Small intestine (tissue), 7 donors: ENCODE measurements at regions not wholly inside any gene's neighbourhood (a gene's known extent, or its start where the extent isn't known, plus 50 kb on each side); places are given as distances from the start of the nearest gene placed in this dataset.
A peak's percentile ranks its signal among the peaks of the same experiment; 100 is the strongest.

Experiments
- DNase-seq, 2 donors: peaks; one replicate each; pipeline versions ENCODE4 v3.0.0 to v3.0.0-alpha.2; 2013
- FAIRE-seq: peaks from 2 replicates; lab custom pipeline; 2012; peaks lifted over from hg19 to GRCh38; lab: Jason Lieb, UNC
- H3K27ac ChIP-seq, 3 donors: one replicate each; pipeline ENCODE4 v1.5.1; 2013; ENCODE audit warnings: low read length in 2 of 3, mild to moderate bottlenecking in 2 of 3, control low read depth in 1 of 3, inconsistent platforms in 1 of 3, low read depth in 1 of 3, moderate library complexity in 1 of 3
- H3K27me3 ChIP-seq, 3 donors: one replicate each; pipeline ENCODE4 v1.6.1; 2013; ENCODE audit warnings: low read length in 3 of 3, inconsistent platforms in 1 of 3; ENCODE audit not compliant: control insufficient read depth in 3 of 3, insufficient read depth in 3 of 3
- H3K36me3 ChIP-seq, 3 donors: one replicate each; pipeline ENCODE4 v1.6.1; 2013; ENCODE audit warnings: low read length in 3 of 3, inconsistent platforms in 1 of 3, low read depth in 1 of 3, mild to moderate bottlenecking in 1 of 3, moderate library complexity in 1 of 3; ENCODE audit not compliant: control insufficient read depth in 3 of 3, insufficient read depth in 2 of 3
- H3K4me1 ChIP-seq, 3 donors: one replicate each; pipeline ENCODE4 v1.6.1; 2013; ENCODE audit warnings: low read length in 2 of 3, inconsistent platforms in 1 of 3, low read depth in 1 of 3, mild to moderate bottlenecking in 1 of 3, moderate library complexity in 1 of 3; ENCODE audit not compliant: control insufficient read depth in 3 of 3, insufficient read depth in 2 of 3
- H3K4me3 ChIP-seq, 3 donors: one replicate each; pipeline ENCODE4 v1.5.1; 2013; ENCODE audit warnings: low read length in 3 of 3, control low read depth in 1 of 3, inconsistent platforms in 1 of 3, low read depth in 1 of 3, mild to moderate bottlenecking in 1 of 3, moderate library complexity in 1 of 3
- H3K9me3 ChIP-seq, 2 donors: one replicate each; pipeline ENCODE4 v1.6.1; 2013; ENCODE audit warnings: low read depth in 1 of 2, low read length in 1 of 2; ENCODE audit not compliant: control insufficient read depth in 2 of 2, insufficient read depth in 1 of 2
- whole genome bisulfite sequencing, 3 donors: extraction: QIAGEN DNeasy Blood & Tissue Kit; methylation state at CpG; one replicate each; pipeline ENCODE4 v1.1.7; 2013; 5-methylcytosine and 5-hydroxymethylcytosine counted together
- donor health status: healthy with polysubstance abuse.
- donor health status: control.
- donor health status: control.
- donor health status: Bipolar disorder and iron deficiency.
- donor health status: healthy.

- Histone ChIP-seq H3K27ac (no peak overlapping the region), H3K36me3 (no peaks in the 10 kb centered on the region), H3K4me3 (no peak overlapping the region), H3K9me3 (peaks cover 0 to 7% of the 10 kb centered on the region in 2 donors), H3K4me1 (no peaks in the 10 kb centered on the region), H3K27me3 (no peaks in the 10 kb centered on the region)
- DNase-seq (no peak), FAIRE-seq (no peak)
- 57 to 65% (median 64%) methylated on average over 1 of the region's 1 CpG for WGBS, 3 donors
Measured at GRCh38 chr11:90744169-90744568, 521.3 kb upstream of the CHORDC1 start.

GRCh38 chr11:90738799-90739198 lies 516.0 kb upstream of the CHORDC1 start:
- Histone ChIP-seq H3K4me1 (no peaks in the 10 kb centered on the region), H3K27ac (no peak overlapping the region), H3K27me3 (no peaks in the 10 kb centered on the region), H3K4me3 (no peak overlapping the region), H3K9me3 (no peaks in the 10 kb centered on the region), H3K36me3 (no peaks in the 10 kb centered on the region)
- FAIRE-seq (no peak), DNase-seq (no peak)
- WGBS, 3 donors, result 73 to 83% (median 73%) methylated on average over 1 of the region's 1 CpG

- no peak overlapping the region for H3K27ac ChIP-seq
- no peaks in the 10 kb centered on the region for H3K4me1 ChIP-seq
- no peaks in the 10 kb centered on the region for H3K36me3 ChIP-seq
- FAIRE-seq (no peak), DNase-seq (no peak)
- no peaks in the 10 kb centered on the region for H3K9me3 ChIP-seq
- no peak overlapping the region for H3K4me3 ChIP-seq
- 3 to 10% (median 7%) methylated on average over 1 of the region's 1 CpG for WGBS, 3 donors
- H3K27me3 ChIP-seq, result no peaks in the 10 kb centered on the region
Measured at GRCh38 chr11:90737444-90738050, 514.7 kb upstream of the CHORDC1 start.

- Histone ChIP-seq H3K9me3 (no peaks in the 10 kb centered on the region), H3K27me3 (no peaks in the 10 kb centered on the region), H3K36me3 (no peaks in the 10 kb centered on the region), H3K27ac (no peak overlapping the region), H3K4me3 (no peak overlapping the region), H3K4me1 (no peaks in the 10 kb centered on the region)
- FAIRE-seq (no peak), DNase-seq (no peak)
- WGBS, 3 donors, result 78 to 86% (median 79%) methylated on average over 2 of the region's 2 CpGs
Measured at GRCh38 chr11:90732486-90732885, 509.6 kb upstream of the CHORDC1 start.

GRCh38 chr11:90723475-90723874 lies 500.6 kb upstream of the CHORDC1 start:
- H3K4me1 ChIP-seq, result no peaks in the 10 kb centered on the region
- H3K4me3 ChIP-seq, result no peak overlapping the region
- no peaks in the 10 kb centered on the region for H3K36me3 ChIP-seq
- FAIRE-seq, result no peak
- no peak for DNase-seq
- no peaks in the 10 kb centered on the region for H3K9me3 ChIP-seq
- H3K27ac ChIP-seq, result no peak overlapping the region
- 79 to 91% (median 87%) methylated on average over 3 of the region's 3 CpGs for WGBS, 3 donors
- no peaks in the 10 kb centered on the region for H3K27me3 ChIP-seq

GRCh38 chr11:90722552-90723190 lies 499.8 kb upstream of the CHORDC1 start:
- DNase-seq (no peak), FAIRE-seq (peak; percentile 51)
- Histone ChIP-seq H3K27ac (no peak overlapping the region), H3K9me3 (no peaks in the 10 kb centered on the region), H3K36me3 (no peaks in the 10 kb centered on the region), H3K27me3 (no peaks in the 10 kb centered on the region), H3K4me3 (no peak overlapping the region), H3K4me1 (no peaks in the 10 kb centered on the region)
- 72 to 86% (median 76%) methylated on average over 3 of the region's 3 CpGs for WGBS, 3 donors

- H3K27me3 ChIP-seq, result no peaks in the 10 kb centered on the region
- H3K27ac ChIP-seq, result no peak overlapping the region
- H3K4me3 ChIP-seq, result no peak overlapping the region
- no peaks in the 10 kb centered on the region for H3K4me1 ChIP-seq
- DNase-seq (no peak), FAIRE-seq (no peak)
- H3K36me3 ChIP-seq, result no peaks in the 10 kb centered on the region
- no peaks in the 10 kb centered on the region for H3K9me3 ChIP-seq
Measured at GRCh38 chr11:90717522-90717921, 494.7 kb upstream of the CHORDC1 start.

- no peaks in the 10 kb centered on the region for H3K27me3 ChIP-seq
- H3K4me1 ChIP-seq, result no peaks in the 10 kb centered on the region
- FAIRE-seq (no peak), DNase-seq (no peak)
- no peak overlapping the region for H3K4me3 ChIP-seq
- H3K9me3 ChIP-seq, result no peaks in the 10 kb centered on the region
- H3K27ac ChIP-seq, result no peak overlapping the region
- H3K36me3 ChIP-seq, result no peaks in the 10 kb centered on the region
Measured at GRCh38 chr11:90705661-90706060, 482.8 kb upstream of the CHORDC1 start.

- no peak overlapping the region for H3K4me3 ChIP-seq
- DNase-seq (no peak), FAIRE-seq (no peak)
- no peaks in the 10 kb centered on the region for H3K27me3 ChIP-seq
- no peaks in the 10 kb centered on the region for H3K9me3 ChIP-seq
- no peak overlapping the region for H3K27ac ChIP-seq
- 85 to 93% (median 91%) methylated on average over 5 of the region's 5 CpGs for WGBS, 3 donors
- no peaks in the 10 kb centered on the region for H3K4me1 ChIP-seq
- H3K36me3 ChIP-seq, result no peaks in the 10 kb centered on the region
Measured at GRCh38 chr11:90704510-90704909, 481.7 kb upstream of the CHORDC1 start.
